HEK293T (cell line): ENCODE measurements at regions not wholly inside any gene's neighbourhood (a gene's known extent, or its start where the extent isn't known, plus 50 kb on each side); places are given as distances from the start of the nearest gene placed in this dataset.

ENCODE experiments used
- ARNT ChIP-seq: fragments of 450-650 bp; IDR thresholded peaks from 2 replicates; pipeline ENCODE4 v1.6.1; 2017; ENCODE audit warnings: mild to moderate bottlenecking
- BHLHE40 ChIP-seq: fragments of 450-650 bp; IDR thresholded peaks from 2 replicates; pipeline ENCODE4 v1.6.1; 2016; ENCODE audit warnings: mild to moderate bottlenecking, moderate library complexity, borderline replicate concordance
- ELF4 ChIP-seq: fragments of 450-650 bp; IDR thresholded peaks from 2 replicates; pipeline ENCODE4 v1.6.1; 2017; ENCODE audit warnings: antibody characterized with exemption
- FOXK2 ChIP-seq: fragments of 450-650 bp; IDR thresholded peaks from 2 replicates; pipeline ENCODE4 v1.6.1; 2016; ENCODE audit warnings: mild to moderate bottlenecking
- FOXM1 ChIP-seq: fragments of 450-650 bp; IDR thresholded peaks from 2 replicates; pipeline ENCODE4 v1.6.1; 2017; ENCODE audit warnings: mild to moderate bottlenecking, borderline replicate concordance
- L3MBTL2 ChIP-seq: fragments of 450-650 bp; conservative IDR thresholded peaks from 2 replicates; pipeline ENCODE4 v1.6.1; 2016; ENCODE audit warnings: mild to moderate bottlenecking
- NFRKB ChIP-seq: fragments of 450-650 bp; IDR thresholded peaks from 2 replicates; pipeline ENCODE4 v1.6.1; 2016; ENCODE audit warnings: mild to moderate bottlenecking, moderate library complexity
- SUZ12 ChIP-seq: fragments of 450-650 bp; IDR thresholded peaks from 2 replicates; pipeline ENCODE4 v1.6.1; 2016; ENCODE audit warnings: mild to moderate bottlenecking

GRCh38 chr18:73891572-73892421 is 255.8 kb downstream of the FBXO15 start:
- TF ChIP-seq BHLHE40 = no peak
- TF ChIP-seq SUZ12 = no peak
- TF ChIP-seq ARNT = no peak
- no peak for TF ChIP-seq ELF4
- TF ChIP-seq FOXM1 = no peak
- no peak for TF ChIP-seq FOXK2
- no peak for TF ChIP-seq L3MBTL2
- TF ChIP-seq NFRKB = no peak
